HG03097 (cell line): ENCODE measurements at regions not wholly inside any gene's neighbourhood (a gene's known extent, or its start where the extent isn't known, plus 50 kb on each side); places are given as distances from the start of the nearest gene placed in this dataset.

Experiments
- ATAC-seq: cut with Tn5 transposase; IDR thresholded peaks from one replicate; pipeline ENCODE4 v1.9.1; 2021; ENCODE audit not compliant: unreplicated experiment, low FRiP score

DNA sequence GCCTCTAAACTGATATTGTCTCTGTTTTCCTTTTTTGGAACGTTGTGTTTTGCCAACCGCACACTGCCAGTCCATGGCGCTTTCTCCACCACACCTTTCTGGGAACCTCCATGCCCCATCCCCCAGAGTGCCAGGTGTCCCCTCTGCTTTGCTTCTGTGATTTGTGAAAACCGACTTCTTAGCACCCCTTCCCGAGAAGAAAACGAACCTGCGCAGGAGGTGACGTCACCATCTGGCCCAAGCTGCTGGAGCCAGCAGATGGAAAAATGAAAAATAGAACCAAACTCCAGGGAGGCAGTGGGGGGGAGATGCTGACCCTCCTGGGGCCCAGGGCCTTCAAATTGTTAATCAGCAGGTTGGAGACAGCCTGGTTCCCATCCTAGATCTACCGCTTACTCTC, 103.8 kb downstream of the HTR5A start:
- ATAC-seq = no peak

- ATAC-seq = no peak
Measured at GRCh38 chr7:155178096-155178495, 108.0 kb downstream of the HTR5A start.

- no peak for ATAC-seq
Measured at GRCh38 chr7:155181768-155182167, 111.6 kb downstream of the HTR5A start.

- no peak for ATAC-seq
Measured at GRCh38 chr7:155182406-155182970, 112.4 kb downstream of the HTR5A start.

- ATAC-seq = no peak
Measured at GRCh38 chr7:155183655-155184054, 113.5 kb downstream of the HTR5A start.

GRCh38 chr7:155184923-155185322, 112.8 kb upstream of the INSIG1 start:
- ATAC-seq = no peak

DNA sequence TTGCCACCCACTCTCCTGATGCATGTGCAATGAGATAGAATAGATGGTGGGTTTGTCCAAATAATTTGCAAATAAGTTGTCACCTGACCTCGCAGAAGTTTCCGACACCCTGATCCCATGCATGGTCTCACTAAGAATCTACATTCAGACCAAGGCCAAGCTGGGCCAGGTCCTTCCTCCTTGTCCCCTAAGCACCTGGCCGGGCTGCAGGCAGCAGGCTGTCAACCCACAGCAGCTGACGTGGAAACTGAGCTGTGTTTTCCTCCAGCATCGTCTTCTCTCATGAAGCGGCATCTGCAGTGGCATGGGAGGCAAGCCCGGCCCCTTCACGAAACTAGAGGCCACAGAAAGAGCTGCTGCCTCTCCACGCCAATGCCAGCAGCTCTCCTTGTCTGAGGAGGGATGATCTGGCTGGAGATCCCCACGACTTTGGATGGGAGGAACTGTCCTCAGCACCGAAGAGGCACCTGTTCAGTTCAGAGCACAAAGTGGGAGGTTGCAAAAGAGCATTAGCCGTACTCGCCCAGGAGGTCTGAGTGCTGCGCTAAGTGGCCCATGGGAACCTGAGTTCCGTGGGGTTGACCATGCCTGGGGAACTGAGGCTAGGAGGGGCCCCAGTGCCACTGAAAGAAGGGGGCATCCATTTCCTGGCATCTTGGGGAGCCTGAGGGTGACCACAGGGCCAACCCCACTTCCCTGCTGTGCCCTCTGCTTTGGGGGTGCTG, 110.5 kb upstream of the INSIG1 start:
- ATAC-seq = no peak

DNA sequence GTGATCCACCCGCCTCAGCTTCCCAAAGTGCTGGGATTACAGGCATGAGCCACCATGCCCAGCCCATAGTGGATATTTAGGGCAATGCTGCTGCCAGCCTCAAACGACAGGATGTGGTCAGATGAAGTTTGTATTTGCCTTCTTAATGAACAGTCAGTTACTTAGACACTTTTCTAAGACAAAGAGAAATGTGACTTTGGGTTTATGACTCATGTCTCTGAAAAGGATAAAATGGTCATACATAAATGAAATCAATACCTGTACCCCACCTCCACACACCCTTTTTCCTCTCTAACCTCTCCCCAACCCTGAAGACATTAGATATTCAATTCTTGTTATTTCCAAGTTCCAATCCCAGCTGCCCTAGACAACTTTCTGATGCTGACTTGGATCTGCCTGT, 109.3 kb upstream of the INSIG1 start:
- ATAC-seq = no peak

GRCh38 chr7:155188821-155189581, 108.7 kb upstream of the INSIG1 start:
- ATAC-seq = no peak

DNA sequence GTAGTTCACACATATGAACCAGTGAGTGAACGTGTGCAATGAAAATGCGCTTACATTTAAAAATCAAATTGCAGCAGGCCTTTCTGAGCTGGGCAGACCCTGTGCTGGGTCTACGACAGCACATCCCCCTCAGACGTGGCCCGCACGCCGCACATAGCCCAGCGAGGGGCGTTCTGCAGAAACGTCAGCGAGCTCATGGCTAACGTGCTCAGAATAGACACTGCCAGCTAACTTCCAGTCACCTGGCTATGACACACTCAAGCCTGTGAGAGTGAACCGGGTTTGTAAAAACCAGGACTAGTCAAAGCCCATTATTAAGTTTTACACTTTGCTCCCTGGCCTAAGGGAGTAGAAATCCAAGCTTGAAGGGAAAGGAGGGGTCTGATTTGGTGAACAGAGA, 108.1 kb upstream of the INSIG1 start:
- no peak for ATAC-seq

- no peak for ATAC-seq
Measured at GRCh38 chr7:155190688-155191087, 107.0 kb upstream of the INSIG1 start.

GRCh38 chr7:155191137-155191536, 106.5 kb upstream of the INSIG1 start:
- no peak for ATAC-seq

DNA sequence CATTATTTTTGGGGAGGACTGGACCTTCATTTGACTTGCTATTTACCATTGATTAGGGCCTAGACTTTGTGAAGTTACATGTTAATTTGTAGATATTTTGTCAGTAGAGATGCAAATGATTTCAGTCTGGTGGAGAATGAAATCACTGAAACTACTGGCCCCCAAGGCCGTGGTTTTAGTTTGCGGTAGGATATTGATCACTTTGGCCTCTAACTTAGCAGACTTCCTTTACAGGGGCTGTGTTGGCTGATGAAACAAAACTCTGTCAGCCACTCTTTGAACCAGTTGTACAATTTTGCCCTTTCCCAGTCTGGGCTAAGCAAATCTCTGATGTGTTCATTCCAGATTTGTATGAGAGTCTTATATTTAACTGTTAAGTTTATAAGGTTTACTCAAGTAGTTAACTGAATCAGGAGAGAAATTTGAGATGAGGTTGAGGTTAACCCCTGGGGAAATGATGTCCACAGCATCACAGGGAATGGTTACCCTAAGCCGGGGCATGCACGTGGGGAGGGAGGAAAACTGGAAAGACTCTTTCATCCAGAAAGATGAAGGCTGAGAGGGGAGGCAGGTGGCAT, 105.7 kb upstream of the INSIG1 start:
- no peak for ATAC-seq

DNA sequence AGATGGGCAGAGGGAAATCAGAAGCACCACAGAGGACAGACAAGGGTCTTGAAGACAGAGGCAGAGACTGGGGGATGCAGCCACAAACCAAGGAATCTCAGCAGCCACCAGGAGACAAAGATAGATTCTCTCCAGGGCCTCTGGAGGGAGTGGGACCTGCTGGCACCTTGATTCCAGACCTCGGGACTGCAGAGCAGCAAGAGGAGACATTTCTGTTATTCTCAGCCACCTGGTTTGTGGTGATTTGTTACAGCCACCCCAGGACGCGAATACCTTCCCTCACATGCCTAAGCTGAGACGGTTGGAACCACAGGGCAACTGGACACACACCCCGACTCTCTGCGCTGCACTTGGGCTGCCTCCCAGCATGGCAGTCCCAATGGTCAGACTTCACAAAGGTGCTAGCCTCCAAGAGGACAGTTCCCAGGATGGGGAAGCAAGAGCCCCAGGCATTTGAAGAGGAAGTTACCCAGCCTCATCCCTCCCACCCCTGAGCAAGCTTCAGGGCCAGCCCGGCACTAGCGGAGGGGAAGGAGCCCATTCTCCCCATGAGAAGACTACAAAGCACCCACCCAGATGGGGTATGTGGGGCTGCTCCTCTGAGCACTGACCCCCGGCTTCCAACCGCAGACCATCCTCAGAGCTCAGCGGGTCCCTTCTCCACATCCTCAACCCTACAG, 104.6 kb upstream of the INSIG1 start:
- no peak for ATAC-seq

- no peak for ATAC-seq
Measured at GRCh38 chr7:155193716-155194115, 104.0 kb upstream of the INSIG1 start.

- no peak for ATAC-seq
Measured at GRCh38 chr7:155194382-155195140, 103.1 kb upstream of the INSIG1 start.

GRCh38 chr7:155195939-155196523, 101.6 kb upstream of the INSIG1 start:
- ATAC-seq = no peak

GRCh38 chr7:155198196-155198892, 99.3 kb upstream of the INSIG1 start:
- no peak for ATAC-seq
